Esophagus squamous epithelium (tissue), 4 donors: ENCODE measurements at regions not wholly inside any gene's neighbourhood (a gene's known extent, or its start where the extent isn't known, plus 50 kb on each side); places are given as distances from the start of the nearest gene placed in this dataset.

Experiments used
- POLR2A ChIP-seq, 4 donors: fragments of 450-650 bp; IDR thresholded peaks; one replicate each; pipeline ENCODE4 v1.6.1; 2017; ENCODE audit warnings: antibody characterized with exemption in 4 of 4, mild to moderate bottlenecking in 4 of 4, moderate library complexity in 3 of 4
- TF ChIP-seq, protein P1 (sequence below), 6 experiments: fragments of 450-650 bp in 4 of 6; fragments of 200-600 bp in 2 of 6; sonication (generic) in 2 of 6; IDR thresholded peaks; one replicate each; pipeline ENCODE4 v1.5.1; 2016 to 2019; ENCODE audit warnings: antibody characterized with exemption in 6 of 6, mild to moderate bottlenecking in 4 of 6, moderate library complexity in 4 of 6

DNA sequence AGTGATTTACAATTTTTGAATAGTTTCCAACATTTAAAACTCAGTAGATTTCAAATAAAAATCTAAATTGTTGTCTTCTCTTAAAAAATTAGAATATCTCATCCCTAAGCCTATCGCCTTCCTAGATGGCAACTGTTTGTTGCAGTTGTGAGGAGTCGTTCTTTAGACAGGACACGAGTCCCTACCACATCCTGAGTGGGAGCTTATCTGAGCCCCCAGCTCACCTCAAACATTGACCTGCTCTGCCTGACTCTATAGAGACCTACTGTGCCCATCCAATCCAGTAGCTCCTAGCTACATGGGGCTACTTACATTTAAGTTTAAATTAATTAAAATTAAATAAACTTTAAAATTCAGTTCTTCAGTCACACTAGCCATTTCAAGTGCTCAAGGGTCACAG lies 434.7 kb downstream of the FOXO1 start:
- TF ChIP-seq, protein P1, sequence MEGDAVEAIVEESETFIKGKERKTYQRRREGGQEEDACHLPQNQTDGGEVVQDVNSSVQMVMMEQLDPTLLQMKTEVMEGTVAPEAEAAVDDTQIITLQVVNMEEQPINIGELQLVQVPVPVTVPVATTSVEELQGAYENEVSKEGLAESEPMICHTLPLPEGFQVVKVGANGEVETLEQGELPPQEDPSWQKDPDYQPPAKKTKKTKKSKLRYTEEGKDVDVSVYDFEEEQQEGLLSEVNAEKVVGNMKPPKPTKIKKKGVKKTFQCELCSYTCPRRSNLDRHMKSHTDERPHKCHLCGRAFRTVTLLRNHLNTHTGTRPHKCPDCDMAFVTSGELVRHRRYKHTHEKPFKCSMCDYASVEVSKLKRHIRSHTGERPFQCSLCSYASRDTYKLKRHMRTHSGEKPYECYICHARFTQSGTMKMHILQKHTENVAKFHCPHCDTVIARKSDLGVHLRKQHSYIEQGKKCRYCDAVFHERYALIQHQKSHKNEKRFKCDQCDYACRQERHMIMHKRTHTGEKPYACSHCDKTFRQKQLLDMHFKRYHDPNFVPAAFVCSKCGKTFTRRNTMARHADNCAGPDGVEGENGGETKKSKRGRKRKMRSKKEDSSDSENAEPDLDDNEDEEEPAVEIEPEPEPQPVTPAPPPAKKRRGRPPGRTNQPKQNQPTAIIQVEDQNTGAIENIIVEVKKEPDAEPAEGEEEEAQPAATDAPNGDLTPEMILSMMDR (IDR thresholded peaks at IDR 0.05) = no peak
- TF ChIP-seq POLR2A (IDR thresholded peaks at IDR 0.05) = no peak
